ENCODE measurements at regions not wholly inside any gene's neighbourhood (a gene's known extent, or its start where the extent isn't known, plus 50 kb on each side); places are given as distances from the start of the nearest gene placed in this dataset.
A peak's percentile ranks its signal among the peaks of the same experiment; 100 is the strongest.

DNA sequence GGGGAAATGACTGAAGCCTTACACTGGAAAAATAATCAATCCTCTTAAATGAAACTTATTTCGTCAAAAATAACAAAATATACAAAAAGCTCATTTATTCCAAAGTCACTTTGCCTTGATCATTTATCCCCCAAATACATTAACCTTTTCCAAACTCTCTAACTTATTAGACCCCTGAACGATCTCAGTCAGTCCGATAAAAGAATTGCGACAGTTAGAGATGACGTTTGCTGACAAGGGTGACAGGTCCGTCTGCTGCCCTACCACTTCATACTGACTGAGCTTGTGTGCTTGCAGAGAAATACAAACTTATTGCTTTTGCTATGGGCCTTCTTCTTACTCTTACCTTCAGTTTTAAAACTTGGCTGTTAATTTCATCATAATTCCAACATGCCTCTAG lies 169.7 kb downstream of the ZDHHC21 start:
- Histone ChIP-seq H3K9me3 (ENCODE audit: severe bottlenecking) (no peaks in the 10 kb centered on the region), H3K27ac (no peak overlapping the region), H3K27me3 (ENCODE audit: insufficient read depth, low read depth, severe bottlenecking) (no peaks in the 10 kb centered on the region), H3K36me3 (no peaks in the 10 kb centered on the region), H3K4me3 (ENCODE audit: low read depth, low read length) (no peak overlapping the region)
- no peak for DNase-seq
- TF ChIP-seq, protein P1, sequence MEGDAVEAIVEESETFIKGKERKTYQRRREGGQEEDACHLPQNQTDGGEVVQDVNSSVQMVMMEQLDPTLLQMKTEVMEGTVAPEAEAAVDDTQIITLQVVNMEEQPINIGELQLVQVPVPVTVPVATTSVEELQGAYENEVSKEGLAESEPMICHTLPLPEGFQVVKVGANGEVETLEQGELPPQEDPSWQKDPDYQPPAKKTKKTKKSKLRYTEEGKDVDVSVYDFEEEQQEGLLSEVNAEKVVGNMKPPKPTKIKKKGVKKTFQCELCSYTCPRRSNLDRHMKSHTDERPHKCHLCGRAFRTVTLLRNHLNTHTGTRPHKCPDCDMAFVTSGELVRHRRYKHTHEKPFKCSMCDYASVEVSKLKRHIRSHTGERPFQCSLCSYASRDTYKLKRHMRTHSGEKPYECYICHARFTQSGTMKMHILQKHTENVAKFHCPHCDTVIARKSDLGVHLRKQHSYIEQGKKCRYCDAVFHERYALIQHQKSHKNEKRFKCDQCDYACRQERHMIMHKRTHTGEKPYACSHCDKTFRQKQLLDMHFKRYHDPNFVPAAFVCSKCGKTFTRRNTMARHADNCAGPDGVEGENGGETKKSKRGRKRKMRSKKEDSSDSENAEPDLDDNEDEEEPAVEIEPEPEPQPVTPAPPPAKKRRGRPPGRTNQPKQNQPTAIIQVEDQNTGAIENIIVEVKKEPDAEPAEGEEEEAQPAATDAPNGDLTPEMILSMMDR (IDR thresholded peaks at IDR 0.05; ENCODE audit: low read depth, low read length), result no peak

GRCh38 chr9:14522627-14523379 lies 170.4 kb downstream of the ZDHHC21 start:
- TF ChIP-seq, protein P1 (IDR thresholded peaks at IDR 0.05; ENCODE audit: low read depth, low read length), result no peak
- Histone ChIP-seq H3K9me3 (ENCODE audit: severe bottlenecking) (no peaks in the 10 kb centered on the region), H3K4me3 (ENCODE audit: low read depth, low read length) (no peak overlapping the region), H3K27ac (no peak overlapping the region), H3K27me3 (ENCODE audit: insufficient read depth, low read depth, severe bottlenecking) (no peaks in the 10 kb centered on the region), H3K36me3 (no peaks in the 10 kb centered on the region)
- DNase-seq, result no peak

- H3K36me3 ChIP-seq, result no peaks in the 10 kb centered on the region
- no peaks in the 10 kb centered on the region for H3K9me3 ChIP-seq (ENCODE audit: severe bottlenecking)
- H3K4me3 ChIP-seq (ENCODE audit: low read depth, low read length), result no peak overlapping the region
- TF ChIP-seq, protein P1 (IDR thresholded peaks at IDR 0.05; ENCODE audit: low read depth, low read length), result no peak
- no peak overlapping the region for H3K27ac ChIP-seq
- no peaks in the 10 kb centered on the region for H3K27me3 ChIP-seq (ENCODE audit: insufficient read depth, low read depth, severe bottlenecking)
- DNase-seq, result no peak
Observed at GRCh38 chr9:14520341-14520740, 172.9 kb downstream of the ZDHHC21 start.

- Histone ChIP-seq H3K4me3 (ENCODE audit: low read depth, low read length) (no peak overlapping the region), H3K36me3 (no peaks in the 10 kb centered on the region), H3K27ac (no peak overlapping the region), H3K27me3 (ENCODE audit: insufficient read depth, low read depth, severe bottlenecking) (no peaks in the 10 kb centered on the region), H3K9me3 (ENCODE audit: severe bottlenecking) (no peaks in the 10 kb centered on the region)
- TF ChIP-seq, protein P1 (IDR thresholded peaks at IDR 0.05; ENCODE audit: low read depth, low read length), result no peak
- peak; percentile 13 for DNase-seq
Observed at GRCh38 chr9:14517154-14517906, 175.9 kb downstream of the ZDHHC21 start.

DNA sequence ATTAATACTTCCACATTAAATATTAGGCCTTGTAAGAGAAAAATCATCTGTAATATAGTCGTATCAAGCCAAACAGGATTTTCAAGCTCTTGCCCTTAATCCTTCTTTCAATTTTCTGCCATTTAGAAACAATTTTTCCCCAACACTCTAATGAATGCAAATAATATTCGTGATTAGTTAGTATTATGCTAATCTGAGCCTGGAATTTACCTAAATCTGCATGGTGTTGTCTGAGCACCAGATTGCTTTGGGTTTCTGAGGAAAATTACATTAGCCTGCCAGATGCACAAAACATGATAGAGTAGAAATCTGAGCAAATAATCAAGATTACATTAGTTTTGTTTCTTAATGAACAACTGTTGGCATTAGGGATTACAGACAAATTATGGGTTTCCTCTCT lies 176.6 kb downstream of the ZDHHC21 start:
- H3K36me3 ChIP-seq, result no peaks in the 10 kb centered on the region
- no peak overlapping the region for H3K27ac ChIP-seq
- no peak overlapping the region for H3K4me3 ChIP-seq (ENCODE audit: low read depth, low read length)
- TF ChIP-seq, protein P1 (IDR thresholded peaks at IDR 0.05; ENCODE audit: low read depth, low read length), result no peak
- no peaks in the 10 kb centered on the region for H3K9me3 ChIP-seq (ENCODE audit: severe bottlenecking)
- DNase-seq, result no peak
- no peaks in the 10 kb centered on the region for H3K27me3 ChIP-seq (ENCODE audit: insufficient read depth, low read depth, severe bottlenecking)
